ENCODE measurements at regions not wholly inside any gene's neighbourhood (a gene's known extent, or its start where the extent isn't known, plus 50 kb on each side); places are given as distances from the start of the nearest gene placed in this dataset.

GRCh38 chr7:109996411-109996810, 1094.5 kb upstream of the LRRN3 start:
- Histone ChIP-seq H3K4me3 (no peak overlapping the region), H3K27ac (no peak overlapping the region), H3K4me1 (no peaks in the 10 kb centered on the region), H3K36me3 (no peaks in the 10 kb centered on the region), H3K9me3 (no peaks in the 10 kb centered on the region), H3K27me3 (no peaks in the 10 kb centered on the region)
- intact Hi-C loops (cut with DNase I; ENCODE audit: low total_unique reads) (no loop called here), in situ Hi-C loops (cut with MboI; ENCODE audit: low sequenced_read_pairs in 4 of 4) (no loop called here)
- TF ChIP-seq, protein P1, sequence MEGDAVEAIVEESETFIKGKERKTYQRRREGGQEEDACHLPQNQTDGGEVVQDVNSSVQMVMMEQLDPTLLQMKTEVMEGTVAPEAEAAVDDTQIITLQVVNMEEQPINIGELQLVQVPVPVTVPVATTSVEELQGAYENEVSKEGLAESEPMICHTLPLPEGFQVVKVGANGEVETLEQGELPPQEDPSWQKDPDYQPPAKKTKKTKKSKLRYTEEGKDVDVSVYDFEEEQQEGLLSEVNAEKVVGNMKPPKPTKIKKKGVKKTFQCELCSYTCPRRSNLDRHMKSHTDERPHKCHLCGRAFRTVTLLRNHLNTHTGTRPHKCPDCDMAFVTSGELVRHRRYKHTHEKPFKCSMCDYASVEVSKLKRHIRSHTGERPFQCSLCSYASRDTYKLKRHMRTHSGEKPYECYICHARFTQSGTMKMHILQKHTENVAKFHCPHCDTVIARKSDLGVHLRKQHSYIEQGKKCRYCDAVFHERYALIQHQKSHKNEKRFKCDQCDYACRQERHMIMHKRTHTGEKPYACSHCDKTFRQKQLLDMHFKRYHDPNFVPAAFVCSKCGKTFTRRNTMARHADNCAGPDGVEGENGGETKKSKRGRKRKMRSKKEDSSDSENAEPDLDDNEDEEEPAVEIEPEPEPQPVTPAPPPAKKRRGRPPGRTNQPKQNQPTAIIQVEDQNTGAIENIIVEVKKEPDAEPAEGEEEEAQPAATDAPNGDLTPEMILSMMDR (IDR thresholded peaks at IDR 0.05 in 4 of 5, conservative IDR thresholded peaks at IDR 0.05 in 1 of 5), result no peak
- no peak for TF ChIP-seq POLR2A (IDR thresholded peaks at IDR 0.05)
- ATAC-seq (no peak), DNase-seq (no peak)

DNA sequence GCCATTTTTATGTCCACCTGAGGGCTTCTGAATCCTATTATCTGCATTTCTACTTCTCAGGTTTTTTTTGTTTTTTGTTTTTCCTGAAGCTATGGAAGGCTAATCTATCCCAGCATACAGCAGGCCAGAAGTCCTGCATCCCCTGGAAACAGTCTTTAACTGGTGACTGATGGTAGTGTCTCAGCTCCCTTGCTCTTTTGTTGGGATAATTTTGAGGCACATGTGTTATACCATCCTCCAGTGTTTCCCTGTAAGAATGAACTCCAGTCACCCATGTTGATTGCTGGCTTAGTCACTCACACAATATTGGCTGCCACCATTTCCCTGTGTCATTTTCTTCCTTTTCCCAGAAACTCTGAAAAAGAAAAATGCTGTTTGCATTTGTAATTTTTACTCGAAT, 1094.0 kb upstream of the LRRN3 start:
- in situ Hi-C loops (cut with MboI; ENCODE audit: low sequenced_read_pairs in 4 of 4), result no loop called here

DNA sequence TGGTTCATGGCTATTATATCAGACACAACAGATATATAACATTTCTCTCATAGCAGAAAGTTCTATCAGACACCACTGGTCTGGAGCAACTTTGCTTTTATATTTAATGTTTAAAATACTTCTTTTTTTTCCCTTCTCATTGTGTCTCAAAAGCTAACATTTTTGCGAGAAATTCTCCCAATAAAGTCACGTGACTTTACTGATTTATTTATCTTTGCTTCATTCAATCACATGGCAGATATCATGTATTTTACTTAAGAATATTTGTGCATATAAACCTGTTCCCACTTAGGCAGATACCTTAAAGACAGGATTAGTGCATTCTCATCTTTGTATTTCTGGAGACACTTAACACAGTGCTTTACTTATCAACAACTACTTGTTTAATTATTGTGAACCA, 1093.1 kb upstream of the LRRN3 start:
- Histone ChIP-seq H3K27me3 (no peaks in the 10 kb centered on the region), H3K4me3 (no peak overlapping the region), H3K36me3 (no peaks in the 10 kb centered on the region), H3K4me1 (no peaks in the 10 kb centered on the region), H3K27ac (no peak overlapping the region), H3K9me3 (no peaks in the 10 kb centered on the region)
- DNase-seq (no peak), ATAC-seq (no peak)
- in situ Hi-C loops (cut with MboI; ENCODE audit: low sequenced_read_pairs in 4 of 4), result no loop called here
- intact Hi-C loops (cut with DNase I; ENCODE audit: low total_unique reads), result no loop called here
- TF ChIP-seq, protein P1 (IDR thresholded peaks at IDR 0.05 in 4 of 5, conservative IDR thresholded peaks at IDR 0.05 in 1 of 5), result no peak
- no peak for TF ChIP-seq POLR2A (IDR thresholded peaks at IDR 0.05)

More for the DNA sequence above, 1094.0 kb upstream of the LRRN3 start:
- TF ChIP-seq POLR2A (IDR thresholded peaks at IDR 0.05), result no peak
- TF ChIP-seq, protein P1 (IDR thresholded peaks at IDR 0.05 in 4 of 5, conservative IDR thresholded peaks at IDR 0.05 in 1 of 5), result no peak
- H3K9me3 ChIP-seq, result no peaks in the 10 kb centered on the region
- H3K27ac ChIP-seq, result no peak overlapping the region
- DNase-seq, result no peak
- H3K36me3 ChIP-seq, result no peaks in the 10 kb centered on the region
- no peaks in the 10 kb centered on the region for H3K4me1 ChIP-seq
- intact Hi-C loops (cut with DNase I; ENCODE audit: low total_unique reads), result no loop called here
- no peak for ATAC-seq
- no peak overlapping the region for H3K4me3 ChIP-seq
- H3K27me3 ChIP-seq, result no peaks in the 10 kb centered on the region

GRCh38 chr7:110001254-110001938, 1089.5 kb upstream of the LRRN3 start:
- Histone ChIP-seq H3K27me3 (no peaks in the 10 kb centered on the region), H3K9me3 (no peaks in the 10 kb centered on the region), H3K27ac (no peak overlapping the region), H3K36me3 (no peaks in the 10 kb centered on the region), H3K4me3 (no peak overlapping the region), H3K4me1 (no peaks in the 10 kb centered on the region)
- ATAC-seq (no peak), DNase-seq (no peak)
- intact Hi-C loops (cut with DNase I; ENCODE audit: low total_unique reads), result no loop called here
- in situ Hi-C loops (cut with MboI; ENCODE audit: low sequenced_read_pairs in 4 of 4), result no loop called here
- TF ChIP-seq, protein P1 (IDR thresholded peaks at IDR 0.05 in 4 of 5, conservative IDR thresholded peaks at IDR 0.05 in 1 of 5), result no peak

GRCh38 chr7:110003827-110004226, 1087.1 kb upstream of the LRRN3 start:
- Histone ChIP-seq H3K9me3 (no peaks in the 10 kb centered on the region), H3K4me1 (no peaks in the 10 kb centered on the region), H3K27ac (no peak overlapping the region), H3K36me3 (no peaks in the 10 kb centered on the region), H3K4me3 (no peak overlapping the region), H3K27me3 (no peaks in the 10 kb centered on the region)
- DNase-seq, result no peak
- intact Hi-C loops (cut with DNase I; ENCODE audit: low total_unique reads) (no loop called here), in situ Hi-C loops (cut with MboI; ENCODE audit: low sequenced_read_pairs in 4 of 4) (no loop called here)
- TF ChIP-seq POLR2A (IDR thresholded peaks at IDR 0.05), result no peak
- TF ChIP-seq, protein P1 (IDR thresholded peaks at IDR 0.05 in 4 of 5, conservative IDR thresholded peaks at IDR 0.05 in 1 of 5), result no peak
- ATAC-seq, result no peak
